GM21390 (cell line): ENCODE measurements at regions not wholly inside any gene's neighbourhood (a gene's known extent, or its start where the extent isn't known, plus 50 kb on each side); places are given as distances from the start of the nearest gene placed in this dataset.
"Not testable (repeated sequence)": the region's sequence is repeated elsewhere in the genome, so short reads cannot be mapped to it uniquely, and the experiment has no call there.

Experiments used
- ATAC-seq: cut with Tn5 transposase; IDR thresholded peaks from one replicate; pipeline ENCODE4 v1.9.1; 2021; ENCODE audit not compliant: unreplicated experiment

DNA sequence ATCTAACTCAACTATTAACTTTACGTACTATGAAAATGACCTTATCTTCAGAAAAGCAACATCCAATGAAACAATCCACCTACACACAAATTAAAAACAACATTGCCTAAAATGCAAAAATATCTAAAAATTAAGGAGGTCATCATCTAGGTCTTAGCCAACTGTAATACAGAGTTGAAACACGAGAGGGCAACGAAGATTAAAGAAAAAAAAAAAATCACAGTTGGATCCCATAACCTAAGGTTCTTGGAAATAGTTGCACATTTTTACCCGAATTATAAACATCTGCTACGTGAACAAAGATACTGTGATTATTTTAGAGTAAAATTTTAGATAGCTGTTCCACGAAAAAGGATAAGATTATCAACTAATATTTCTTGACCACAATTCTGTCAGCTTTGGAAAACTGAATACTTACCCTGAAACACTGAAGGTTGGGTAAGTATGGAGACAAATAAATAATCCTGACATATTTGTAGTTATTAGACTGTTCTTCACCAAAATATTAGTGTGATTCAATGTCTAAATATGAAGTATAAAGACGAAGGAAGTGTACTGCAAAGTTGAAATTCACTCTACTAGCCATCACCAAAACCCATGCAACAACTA lies 88.0 kb upstream of the AK4 start:
- ATAC-seq, result no peak

DNA sequence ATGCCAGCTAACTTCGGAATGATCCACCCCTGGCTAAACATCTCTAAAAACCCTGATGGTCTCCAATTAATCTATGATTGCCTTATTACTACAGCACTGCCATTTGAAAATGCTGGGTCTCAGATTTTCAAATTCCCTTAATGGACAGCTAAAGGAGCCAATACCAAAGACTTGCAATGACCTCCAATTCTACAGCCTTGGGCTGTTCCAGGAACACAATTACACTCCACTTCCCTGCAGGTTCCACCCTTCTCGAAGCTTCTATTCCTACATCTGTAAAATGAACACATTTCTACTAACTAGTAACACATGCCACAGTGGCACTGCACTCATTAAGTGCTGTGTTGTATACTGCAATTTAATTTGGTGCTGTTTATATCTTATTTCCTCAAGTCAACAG lies 85.7 kb upstream of the AK4 start:
- no peak for ATAC-seq

DNA sequence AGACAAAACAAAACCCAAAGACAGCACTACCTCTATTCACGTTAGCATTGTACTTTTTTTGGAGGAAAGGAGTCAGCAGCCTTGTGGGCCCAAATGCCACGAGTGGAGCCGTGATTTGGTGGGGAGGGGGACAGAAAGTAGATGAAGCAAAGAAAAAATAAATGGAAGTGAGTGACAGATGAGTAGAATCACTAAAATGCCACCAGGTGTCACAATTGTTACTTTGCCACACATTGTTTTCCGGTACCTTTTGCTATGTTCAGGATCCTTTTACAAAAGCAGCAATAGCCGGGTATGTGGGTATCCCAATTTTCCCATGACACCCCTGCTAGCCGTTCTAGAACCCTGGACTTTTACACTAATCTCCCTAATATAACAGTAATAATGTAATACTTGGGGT lies 85.0 kb upstream of the AK4 start:
- no peak for ATAC-seq

DNA sequence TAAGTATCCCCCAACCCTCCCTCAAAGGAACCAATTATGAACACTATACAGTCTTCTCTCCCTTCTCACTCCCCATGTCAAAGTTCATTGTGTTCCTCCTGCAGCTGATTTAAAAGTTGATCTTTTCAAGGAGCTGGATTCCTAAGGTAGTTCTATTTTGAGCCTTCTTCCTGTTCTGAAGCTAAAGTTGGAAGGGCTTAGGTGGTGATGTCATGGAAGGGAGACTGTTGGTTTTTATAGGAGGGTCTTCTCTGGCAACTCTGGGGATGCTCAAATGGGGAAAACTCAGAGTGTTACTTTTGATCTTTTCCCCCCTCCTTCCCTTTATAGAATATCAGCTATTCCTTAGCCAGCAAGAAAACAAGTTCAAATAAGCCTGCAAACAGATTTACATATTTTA lies 83.0 kb upstream of the AK4 start:
- ATAC-seq, result no peak

DNA sequence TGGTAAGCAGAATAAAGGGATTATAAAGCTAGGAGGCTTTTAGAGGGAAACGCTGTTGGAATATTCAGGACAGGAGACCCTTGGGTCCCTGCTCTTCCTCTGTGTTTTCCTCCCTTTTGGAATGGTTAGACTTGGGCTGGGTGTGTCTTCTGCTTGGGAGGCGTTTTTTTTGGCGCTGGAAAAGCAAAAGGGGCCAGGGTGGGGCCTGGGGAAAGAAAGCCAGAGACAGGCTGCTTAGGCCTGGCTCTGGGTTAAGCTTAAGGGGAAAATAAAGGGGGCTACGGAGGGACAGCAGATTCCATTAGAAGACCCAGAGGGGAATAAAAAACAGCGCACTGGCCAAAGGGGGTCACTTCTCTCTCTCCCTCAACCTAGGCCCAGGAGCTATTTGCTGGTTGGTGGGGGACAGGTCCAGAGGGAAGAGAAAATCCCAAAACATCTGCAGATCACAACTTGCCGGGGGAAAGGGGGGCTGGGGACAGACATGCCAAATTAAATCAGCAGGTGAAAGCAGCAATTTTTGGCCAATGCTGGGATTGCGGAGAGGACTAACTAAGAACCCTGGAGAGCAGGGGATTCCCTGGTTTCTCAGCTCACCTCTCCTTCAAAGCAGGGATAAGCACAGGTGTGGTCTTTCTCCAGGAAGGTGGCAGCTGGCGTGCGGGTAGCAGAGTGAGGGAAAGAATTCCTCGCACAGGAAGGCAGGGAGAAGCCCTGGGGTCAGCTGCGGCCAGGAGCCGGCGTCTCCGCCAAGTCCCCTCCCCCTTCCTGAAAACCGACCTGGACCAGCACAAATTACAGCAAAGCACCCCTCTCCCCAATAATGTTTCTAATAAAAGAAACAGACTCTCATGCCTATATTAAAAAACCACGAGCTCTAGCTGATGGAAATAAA lies 82.2 kb upstream of the AK4 start:
- no peak for ATAC-seq

DNA sequence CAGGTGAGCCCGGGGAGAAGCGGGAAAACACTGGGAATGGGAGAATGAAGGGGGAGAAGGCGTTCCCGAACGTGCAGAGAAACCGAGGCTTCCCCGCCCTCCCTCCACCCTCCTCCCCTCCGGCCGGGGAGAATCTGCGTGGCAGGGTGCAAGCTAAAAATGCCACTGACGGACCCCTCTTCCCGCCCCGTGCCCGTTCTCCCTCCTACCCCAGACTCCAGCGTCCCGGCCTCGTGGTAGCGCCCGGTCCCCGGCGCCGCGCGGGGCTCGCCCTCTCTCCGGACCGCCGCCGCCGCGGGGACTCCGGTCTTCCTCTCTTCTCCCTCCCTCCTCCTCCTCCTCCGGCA lies 81.6 kb upstream of the AK4 start:
- ATAC-seq, result no peak

DNA sequence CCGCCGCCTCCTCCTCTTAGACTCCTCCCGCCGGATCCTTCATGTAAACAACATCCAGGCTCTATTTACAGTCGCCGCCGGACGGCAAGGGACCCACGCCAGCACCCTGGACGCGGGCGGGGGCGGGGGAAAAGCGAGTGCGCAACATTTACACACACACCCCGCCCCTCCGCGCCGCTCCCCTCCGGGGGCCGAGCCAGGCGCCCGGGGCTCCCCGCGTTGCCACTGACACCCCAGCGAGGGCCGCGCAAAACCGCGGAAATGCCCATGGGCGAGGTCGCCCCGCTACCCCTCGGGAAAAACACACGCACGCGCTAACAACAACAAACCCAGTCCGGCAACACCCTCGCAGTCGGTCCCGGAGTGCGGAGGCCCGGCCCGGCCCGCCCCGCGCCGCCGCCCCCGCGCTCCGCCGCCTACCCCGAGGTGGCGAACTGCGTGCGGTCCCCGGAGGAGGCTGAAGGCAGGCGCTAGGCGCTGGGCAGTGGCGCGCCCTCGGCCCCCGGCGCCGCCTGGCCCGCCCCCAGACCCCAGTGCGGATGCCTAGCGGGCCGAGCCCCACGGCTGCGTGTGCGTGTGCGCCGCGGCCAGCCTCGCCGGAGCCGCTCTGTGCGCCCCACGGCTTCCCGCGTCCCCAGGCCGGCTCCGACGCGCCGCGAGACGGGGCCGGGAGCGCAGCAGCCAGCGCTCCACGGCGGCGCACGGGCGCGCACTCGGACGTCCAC lies 81.1 kb upstream of the AK4 start:
- ATAC-seq, result peak; percentile 37

DNA sequence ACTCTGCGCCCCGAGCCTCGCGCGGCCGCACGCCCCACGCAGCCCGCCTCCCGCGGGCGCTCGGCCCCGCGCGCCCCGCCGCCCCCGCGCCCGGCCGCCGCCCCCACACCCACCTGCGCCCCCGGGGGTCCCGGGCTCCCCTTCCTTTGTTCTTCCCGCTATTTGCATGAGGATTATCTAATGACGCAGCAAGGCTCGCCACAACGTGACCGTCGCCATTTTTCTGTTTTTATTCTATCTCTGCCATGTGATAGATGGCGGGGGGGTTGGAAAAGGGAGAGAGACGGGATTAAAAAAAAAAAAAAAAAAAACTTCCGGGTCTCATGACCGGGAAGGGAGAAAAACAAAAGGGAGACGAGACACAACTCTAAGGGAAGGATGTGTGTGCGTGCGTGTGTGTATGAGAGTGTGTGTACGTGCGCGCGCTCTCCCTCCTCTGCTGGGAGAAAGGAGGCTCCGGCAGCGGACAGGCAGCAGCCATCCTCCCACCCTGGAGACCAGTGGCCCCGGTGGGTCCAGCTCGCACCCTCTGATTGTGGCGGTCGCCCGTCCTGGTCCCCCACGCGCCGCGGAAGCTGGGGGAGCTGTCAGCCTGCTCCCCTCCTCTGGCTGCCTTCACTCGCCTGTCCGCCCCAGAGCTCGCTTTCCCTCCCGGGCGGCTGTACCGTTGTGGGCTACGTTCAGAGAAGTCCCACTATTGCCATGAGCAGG lies 80.4 kb upstream of the AK4 start:
- ATAC-seq, result peak; percentile 38

DNA sequence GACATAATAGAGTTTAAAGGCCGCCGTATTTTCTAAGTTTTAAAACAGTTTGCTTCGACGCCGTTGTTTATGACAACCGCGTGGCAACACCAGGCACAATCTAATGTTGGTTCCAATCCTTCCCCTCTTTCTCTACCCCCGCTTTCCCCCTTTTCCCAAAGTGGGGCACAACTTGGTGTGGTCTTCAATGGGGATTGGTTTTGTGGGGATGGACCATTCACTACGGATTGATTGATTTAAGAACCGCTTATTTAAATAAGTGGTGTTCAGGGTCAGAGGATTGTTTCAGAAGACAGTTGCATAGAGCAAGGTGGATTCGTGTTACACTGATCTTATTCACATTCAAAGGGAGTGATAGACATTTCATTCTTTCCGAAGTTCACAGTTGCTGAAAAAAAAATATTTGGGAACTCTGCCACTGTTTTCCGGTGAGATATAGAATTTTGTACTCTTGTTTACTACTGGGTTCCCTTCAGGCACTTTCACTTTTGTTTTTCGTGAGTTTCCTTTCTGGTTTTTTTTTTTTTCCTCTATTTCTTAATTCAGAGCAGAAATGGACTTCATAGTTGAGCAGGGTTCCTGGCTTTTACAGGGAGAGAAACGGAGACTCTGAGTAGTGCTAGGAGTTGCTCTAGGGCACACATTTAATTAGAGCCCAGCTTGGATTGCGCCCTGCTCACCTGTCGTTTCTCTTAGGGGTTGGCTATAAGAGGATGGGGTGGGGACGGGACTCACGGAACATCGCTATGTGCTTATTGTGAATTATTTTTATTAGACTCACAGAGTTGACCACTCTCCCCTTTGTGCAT lies 79.6 kb upstream of the AK4 start:
- ATAC-seq, result no peak

DNA sequence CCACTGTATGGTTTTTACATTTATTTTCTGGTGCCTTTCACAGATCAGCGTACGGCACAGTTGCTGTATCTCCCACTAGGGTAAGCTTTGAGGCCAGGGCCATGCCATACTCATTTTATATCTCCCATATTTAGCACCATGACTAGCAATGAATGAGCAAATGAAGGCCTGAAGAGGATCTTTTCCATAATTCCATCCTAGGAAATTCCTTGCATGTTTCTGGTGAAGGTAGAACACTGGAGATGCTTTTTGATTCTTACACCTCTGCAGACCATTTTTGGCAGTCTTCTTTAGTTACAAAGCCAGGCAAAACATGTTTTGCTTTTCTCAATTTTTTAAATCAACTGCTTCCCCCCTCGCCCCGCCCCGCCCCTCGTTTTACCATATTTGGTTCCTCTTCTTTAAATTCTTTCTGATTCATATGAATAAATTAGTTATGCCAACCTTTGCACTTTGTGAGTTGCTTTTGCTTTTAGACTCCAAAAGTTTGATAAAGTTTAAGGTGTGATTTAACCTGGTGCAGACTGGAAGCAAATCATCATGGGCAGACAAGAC lies 78.9 kb upstream of the AK4 start:
- no peak for ATAC-seq

DNA sequence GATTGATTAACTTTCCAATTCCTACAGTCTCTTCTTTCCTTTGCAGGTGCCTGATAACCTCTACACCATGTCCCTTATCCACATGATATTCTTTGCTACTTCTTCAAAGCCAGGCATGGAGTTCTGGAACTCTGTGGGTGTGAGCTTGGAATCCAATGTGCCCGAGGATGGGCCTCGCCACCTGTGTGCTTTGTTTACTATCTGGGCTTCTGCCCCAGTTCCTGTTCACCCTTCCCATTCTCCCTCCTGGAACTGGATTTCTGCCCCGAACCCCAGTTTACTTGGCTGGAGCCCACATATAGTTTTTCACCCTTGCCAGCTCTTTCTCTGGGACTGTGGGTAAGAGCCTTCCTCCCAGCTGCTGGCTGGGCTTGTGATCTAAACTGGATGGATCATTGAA lies 75.2 kb upstream of the AK4 start:
- no peak for ATAC-seq

DNA sequence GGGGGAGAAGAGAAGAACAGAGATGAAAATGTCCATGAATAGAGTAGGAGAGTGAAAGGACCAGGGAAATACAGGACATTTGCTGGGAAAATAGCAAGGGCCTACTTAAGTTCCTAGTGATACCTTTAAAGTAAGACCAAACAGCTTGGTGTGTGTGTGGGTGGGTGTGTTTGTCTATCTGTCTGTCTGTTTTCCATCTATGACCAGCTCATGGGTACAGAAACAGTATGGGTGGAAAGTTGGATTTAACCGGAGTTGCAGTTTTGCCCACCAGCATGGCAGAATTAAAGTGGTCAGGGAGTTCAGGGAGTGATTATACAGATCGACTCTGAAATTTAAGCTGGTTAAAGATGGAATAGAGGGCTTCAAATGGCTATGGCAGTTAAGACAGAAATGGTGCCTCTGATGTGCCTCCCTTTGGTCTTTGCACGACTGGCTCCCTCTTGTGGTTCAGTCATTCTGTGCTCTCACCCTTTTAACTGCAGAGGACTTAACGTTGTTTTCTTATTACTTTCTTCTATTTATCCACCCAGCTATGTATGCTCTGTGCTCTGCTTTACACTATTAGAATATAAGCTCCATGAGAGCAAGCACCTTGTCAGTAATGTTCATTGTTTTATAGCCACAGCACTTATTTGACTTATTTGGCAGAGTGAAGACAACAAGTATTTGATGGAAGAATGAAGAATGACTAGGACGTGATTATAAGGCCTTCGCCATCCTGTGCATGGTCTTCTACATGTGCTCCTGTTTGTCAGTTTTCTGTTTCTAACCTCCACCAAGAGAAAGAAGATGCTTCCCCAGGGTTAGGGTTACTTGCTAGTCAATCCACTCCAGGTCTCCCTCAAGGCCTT lies 72.7 kb upstream of the AK4 start:
- peak; percentile 89 for ATAC-seq

DNA sequence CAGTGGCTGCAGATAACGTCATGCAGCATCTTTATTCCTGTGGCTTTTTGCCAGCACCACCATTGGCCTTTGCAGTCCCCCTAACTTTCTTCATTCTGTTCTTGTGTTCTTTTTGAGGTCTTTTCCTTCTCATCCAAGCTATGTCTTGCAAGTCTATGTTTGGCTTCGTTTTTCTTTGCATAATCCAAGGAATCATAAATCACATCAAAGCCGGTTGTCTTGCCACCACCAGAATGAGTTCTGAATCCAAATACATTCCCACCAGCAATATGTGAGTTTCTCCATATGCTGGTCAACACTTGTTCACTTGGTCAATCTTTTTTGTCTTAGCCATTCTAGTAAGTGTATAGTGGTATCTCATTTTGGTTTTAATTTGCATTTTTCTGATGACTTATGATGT lies 70.6 kb upstream of the AK4 start:
- ATAC-seq, result no peak

DNA sequence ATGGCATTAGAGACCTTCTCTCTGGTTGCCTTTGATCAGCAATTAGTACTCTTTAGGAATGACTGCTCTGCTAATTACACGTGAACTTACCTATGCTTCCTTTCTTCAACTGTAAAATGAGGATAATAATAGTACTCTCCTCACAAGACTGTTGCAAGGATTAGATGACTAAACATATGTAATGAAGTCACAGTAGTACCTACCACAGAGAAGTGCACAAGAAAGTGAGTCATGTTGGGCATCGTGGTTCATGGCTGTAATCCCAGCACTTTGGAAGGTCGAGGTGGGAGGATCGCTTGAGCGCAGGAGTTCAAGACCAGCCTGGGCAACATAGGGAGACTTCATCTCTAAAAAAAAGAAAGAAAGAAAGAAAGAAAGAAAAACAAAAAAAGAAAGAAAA lies 68.1 kb upstream of the AK4 start:
- no peak for ATAC-seq

DNA sequence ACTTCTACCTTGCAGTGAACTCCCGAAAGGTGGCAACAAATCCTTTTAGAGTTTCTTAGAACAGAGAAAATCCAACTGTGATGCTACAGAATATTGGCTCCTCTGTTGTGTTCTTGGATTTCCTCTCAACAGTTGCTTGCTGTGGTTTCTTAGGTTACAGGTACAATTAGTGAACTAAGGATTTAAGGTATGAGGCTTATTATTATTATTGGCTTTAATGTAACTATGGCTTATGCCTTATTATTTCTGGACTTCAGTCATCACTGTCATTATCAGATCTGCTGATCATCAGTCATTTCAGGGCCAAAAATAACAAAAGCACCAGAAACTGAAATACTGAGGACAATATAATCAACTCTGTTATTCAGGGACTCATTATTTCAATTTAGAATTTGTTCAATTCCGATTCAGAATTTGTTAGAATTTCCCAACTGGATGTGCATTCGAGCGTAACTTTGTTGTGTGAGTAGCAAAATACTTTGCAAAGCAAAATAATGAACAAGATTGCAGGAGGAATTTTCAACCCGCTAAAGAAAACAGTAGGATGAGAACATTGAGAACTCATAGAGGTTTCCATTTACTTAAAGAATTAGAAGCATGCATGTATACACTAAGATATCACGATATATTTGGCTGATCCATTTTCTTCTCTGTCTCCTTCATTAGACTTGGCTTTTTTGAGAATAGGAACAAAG lies 65.5 kb upstream of the AK4 start:
- no peak for ATAC-seq

DNA sequence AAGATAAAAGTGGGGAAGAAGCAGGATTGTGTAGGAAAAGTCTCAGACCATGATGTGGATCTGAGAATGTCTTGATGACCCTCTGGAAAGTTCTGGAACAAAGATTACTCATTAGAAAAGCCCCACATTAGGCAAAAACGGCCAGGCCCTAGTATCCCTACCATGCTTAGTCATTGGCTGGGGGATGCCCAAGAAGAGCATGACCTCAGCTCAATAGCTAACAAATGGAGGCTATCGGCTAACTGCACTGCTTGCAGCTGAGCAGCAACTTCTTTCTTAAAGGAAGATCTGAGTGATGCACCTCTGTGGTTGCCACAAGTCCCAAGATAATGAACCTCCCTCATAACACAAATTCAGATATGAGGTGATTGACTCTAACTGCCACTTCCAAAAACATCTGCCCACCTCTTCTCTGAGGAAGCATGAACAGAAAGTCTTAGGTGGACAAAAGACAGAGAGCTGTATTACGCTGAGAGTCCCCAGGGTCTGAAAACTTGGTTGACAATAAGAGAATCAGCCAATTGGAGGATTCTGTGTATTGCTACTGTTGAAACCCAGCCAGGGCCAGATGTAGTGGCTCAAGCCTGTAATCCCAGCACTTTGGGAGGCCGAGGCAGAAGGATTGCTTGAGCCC lies 64.6 kb upstream of the AK4 start:
- ATAC-seq, result peak; percentile 59

DNA sequence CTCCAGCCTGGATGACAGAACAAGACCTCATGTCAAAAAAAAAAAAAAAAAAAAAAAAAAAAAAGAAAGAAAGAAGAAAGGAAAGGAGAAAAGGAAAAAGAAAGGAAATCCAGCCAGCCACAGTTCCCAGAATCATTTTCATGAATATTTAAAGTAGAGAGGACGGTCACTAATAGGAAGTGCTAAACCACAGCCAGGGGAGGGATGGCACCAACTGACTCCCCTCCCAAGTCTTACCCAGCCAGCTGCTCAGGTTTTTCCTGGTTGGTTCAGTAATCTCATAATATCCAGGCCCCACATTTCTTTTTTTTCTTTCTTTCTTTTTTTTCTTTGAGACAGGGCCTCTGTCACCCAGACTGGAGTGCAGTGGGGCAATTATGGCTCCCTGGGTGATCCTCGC lies 63.9 kb upstream of the AK4 start:
- no peak for ATAC-seq

DNA sequence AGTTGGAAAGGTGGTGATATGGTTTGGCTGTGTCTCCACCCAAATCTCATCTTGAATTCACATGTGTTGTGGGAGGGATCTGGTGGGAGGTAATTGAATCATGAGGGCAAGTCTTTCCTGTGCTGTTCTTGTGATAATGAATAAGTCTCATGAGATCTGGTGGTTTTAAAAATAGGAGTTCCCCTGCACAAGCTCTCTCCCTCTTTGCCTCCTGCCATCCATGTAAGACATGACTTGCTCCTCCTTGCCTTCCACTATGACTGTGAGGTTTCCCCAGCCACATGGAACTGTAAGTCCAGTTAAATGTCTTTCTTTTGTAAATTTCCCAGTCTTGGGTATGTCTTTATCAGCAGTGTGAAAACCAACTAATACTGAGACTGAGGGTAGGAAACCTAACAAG lies 60.5 kb upstream of the AK4 start:
- not testable (repeated sequence) for ATAC-seq
